ENCODE measurements at regions not wholly inside any gene's neighbourhood (a gene's known extent, or its start where the extent isn't known, plus 50 kb on each side); places are given as distances from the start of the nearest gene placed in this dataset.
A peak's percentile ranks its signal among the peaks of the same experiment; 100 is the strongest.

- no peak for DNase-seq (ENCODE audit: low read depth)
Measured at GRCh38 chr2:240355962-240356361, 79.5 kb upstream of the GPC1 start.

- no peak for DNase-seq (ENCODE audit: low read depth)
Measured at GRCh38 chr2:240356700-240357640, 78.5 kb upstream of the GPC1 start.

DNA sequence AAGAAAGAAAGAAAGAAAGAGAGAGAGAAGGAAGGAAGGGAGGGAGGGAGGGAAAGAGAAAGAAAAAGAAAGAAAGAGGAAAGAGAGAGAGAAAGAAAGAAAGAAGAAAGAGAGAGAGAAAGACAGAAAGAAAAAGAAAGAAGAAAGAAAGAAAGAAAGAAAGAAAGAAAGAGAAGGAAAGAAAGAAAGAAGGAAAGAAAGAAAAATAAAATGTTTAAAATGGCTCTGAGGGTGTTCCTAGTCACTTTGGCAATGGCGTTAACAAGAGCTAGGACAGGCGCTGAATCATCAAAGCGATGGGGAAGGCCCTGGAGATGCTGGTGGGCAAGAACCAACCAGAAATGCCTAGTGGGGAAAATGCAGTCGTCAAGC is 77.8 kb upstream of the GPC1 start:
- no peak for DNase-seq (ENCODE audit: low read depth)

DNA sequence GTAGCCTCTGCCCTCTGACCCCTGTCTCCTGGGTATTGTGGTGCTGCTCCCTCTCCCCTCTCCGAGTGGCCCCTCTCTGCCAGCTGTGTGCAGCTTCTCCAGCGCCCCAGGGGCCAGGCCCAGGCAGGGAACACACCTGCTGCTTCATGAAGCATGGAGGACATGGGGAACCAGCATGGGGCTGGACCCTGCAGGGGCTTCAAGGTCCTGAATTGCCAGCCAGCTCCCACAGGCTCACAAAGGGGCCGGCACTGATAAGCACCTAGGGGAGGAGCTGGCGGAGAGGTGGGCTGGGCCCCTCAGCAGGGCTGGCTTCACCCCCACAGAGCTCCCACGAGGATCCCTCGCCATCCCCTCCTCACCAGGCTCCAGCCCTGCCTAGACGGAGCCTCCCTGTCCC is 77.4 kb upstream of the GPC1 start:
- no peak for DNase-seq (ENCODE audit: low read depth)

DNA sequence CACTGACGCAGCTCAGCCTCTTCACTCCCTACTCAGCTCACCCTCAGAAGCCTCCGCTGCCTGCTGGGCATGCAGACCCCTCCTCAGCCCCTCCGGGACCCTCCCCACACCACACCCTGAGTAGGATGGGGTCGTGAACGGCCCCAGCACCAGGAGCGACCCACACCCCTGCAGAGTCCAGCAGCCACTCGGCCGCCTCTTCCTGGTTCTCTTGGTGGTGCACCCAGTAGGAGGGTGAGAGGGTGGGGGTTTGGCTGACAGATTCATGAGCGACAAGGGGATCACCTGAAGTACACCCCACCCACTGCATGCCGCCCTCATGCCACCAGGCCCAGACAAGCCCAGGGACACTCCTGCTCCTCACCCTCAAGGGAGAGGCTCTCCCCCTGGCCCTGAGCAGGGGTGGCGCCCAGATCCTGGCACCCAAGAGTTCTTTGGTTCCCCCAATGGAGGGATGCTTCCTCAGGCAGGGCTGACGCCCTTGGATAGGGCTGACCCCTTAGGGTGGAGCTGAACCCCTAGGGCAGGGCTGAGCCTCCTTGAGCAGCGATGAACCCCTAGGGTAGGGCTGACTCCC is 76.6 kb upstream of the GPC1 start:
- DNase-seq (ENCODE audit: low read depth) = no peak

GRCh38 chr2:240359695-240360094 is 75.8 kb upstream of the GPC1 start:
- no peak for DNase-seq (ENCODE audit: low read depth)

GRCh38 chr2:240360645-240361475 is 74.6 kb upstream of the GPC1 start:
- no peak for DNase-seq (ENCODE audit: low read depth)

- DNase-seq (ENCODE audit: low read depth) = no peak
Measured at GRCh38 chr2:240362216-240362755, 73.2 kb upstream of the GPC1 start.

DNA sequence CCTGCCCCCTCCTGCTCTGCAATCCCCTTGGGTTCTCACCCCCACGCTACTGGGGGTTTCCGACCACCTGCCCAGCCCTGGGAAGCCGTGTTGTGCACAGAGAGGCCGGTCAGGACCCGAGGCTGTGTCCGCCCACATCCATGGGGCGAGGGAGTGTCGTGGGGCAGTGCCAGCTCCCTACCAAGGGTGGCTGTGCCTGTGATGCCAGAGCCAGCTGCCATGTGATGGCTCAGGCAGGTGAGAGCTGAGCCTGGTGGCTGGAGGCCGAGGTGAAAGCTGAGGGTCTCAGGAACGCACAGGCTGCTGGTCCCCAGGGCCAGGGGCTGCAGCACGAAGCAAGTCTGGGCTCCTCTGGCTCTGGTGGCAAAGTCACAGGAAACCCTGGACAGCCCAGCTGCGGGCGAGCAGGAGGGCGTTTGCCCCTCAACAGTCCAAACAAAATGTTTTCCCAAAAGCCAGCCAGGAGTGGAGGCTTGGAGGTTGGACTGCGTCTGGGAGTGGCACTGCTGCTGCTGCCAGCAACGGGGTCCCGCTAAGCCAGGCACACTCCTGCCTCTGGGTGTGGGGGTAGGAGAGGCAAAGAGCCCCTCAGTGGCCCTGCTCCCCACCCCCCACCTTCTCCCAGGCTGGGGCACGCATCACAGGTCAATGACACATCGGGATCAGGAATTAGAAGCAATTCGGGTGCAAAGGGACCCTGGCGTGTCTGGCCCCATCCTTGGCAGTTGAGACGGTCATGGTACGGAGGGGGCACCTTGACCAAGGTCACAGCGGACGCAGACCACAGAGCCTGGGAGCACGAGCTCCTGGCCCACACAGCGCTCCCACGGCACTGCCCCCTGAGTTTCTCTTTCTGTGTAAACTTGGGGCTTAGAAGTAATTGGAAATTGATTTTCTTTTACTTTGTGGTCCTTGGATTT is 72.4 kb upstream of the GPC1 start:
- DNase-seq (ENCODE audit: low read depth) = no peak

GRCh38 chr2:240363746-240364581 is 71.5 kb upstream of the GPC1 start:
- DNase-seq (ENCODE audit: low read depth) = no peak

DNA sequence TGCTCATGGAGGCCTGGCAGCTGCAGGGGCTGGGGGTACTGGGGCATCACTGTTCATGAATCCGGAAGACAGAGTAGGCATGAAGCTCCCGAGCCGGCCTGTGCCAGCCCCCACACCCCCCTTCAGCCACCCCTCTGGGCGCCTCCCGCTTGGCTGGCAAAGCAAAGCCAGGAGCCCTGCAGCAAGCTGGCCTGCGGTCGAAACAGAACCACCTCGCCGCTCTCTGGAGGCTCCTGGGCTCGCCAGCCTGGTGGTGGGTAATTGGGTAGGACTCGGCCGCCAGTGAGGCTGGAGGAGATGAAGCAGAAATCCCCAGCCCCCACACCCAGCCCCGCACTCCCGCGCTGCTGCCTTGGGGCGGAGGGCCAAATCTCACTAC is 70.9 kb upstream of the GPC1 start:
- DNase-seq (ENCODE audit: low read depth) = no peak

GRCh38 chr2:240364961-240365775 is 70.3 kb upstream of the GPC1 start:
- DNase-seq (ENCODE audit: low read depth) = no peak

GRCh38 chr2:240365971-240366471 is 69.4 kb upstream of the GPC1 start:
- no peak for DNase-seq (ENCODE audit: low read depth)

DNA sequence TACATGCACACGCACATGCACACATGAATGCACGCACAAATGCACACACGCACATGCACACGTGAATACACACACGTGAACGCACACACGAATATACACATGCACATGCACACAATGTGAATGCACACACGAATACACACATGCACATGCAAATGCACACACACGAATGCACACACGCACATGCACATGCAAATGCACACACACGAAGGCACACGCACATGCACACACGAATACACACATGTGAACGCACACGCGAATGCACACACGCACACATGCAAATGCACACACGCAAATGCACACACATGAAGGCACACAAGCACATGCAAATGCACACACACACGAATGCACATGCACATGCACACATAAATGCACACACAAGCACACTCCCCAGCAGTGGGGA is 68.6 kb upstream of the GPC1 start:
- DNase-seq (ENCODE audit: low read depth) = no peak

- no peak for DNase-seq (ENCODE audit: low read depth)
Measured at GRCh38 chr2:240367721-240368120, 67.7 kb upstream of the GPC1 start.

DNA sequence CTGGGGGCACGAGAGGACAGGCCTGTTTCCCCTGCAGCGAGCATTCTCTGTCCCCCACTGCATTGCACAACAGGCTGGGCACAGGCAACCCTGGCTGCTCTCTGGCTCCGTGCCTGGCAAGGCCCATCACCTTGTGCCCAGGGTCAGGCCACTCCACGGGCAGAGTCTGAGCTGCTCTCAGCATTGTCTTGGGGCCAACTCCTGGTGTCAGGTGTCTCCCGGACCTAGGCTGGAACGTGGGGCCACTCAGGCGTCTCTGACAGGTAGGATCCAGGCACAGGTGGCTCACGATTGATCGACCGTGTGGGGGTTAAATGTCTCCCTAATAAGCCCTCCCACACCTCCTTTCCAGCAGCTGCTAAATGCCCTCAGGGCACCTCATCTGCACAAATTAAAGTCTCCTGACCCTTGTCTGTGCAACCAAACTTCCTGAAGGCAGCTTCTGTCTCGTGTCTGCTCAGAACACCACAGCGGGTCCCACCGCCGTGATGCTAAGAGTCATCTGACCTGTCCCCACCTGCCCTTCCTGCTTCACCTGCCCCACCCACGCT is 66.6 kb upstream of the GPC1 start:
- no peak for DNase-seq (ENCODE audit: low read depth)

- no peak for DNase-seq (ENCODE audit: low read depth)
Measured at GRCh38 chr2:240369335-240369734, 66.1 kb upstream of the GPC1 start.

DNA sequence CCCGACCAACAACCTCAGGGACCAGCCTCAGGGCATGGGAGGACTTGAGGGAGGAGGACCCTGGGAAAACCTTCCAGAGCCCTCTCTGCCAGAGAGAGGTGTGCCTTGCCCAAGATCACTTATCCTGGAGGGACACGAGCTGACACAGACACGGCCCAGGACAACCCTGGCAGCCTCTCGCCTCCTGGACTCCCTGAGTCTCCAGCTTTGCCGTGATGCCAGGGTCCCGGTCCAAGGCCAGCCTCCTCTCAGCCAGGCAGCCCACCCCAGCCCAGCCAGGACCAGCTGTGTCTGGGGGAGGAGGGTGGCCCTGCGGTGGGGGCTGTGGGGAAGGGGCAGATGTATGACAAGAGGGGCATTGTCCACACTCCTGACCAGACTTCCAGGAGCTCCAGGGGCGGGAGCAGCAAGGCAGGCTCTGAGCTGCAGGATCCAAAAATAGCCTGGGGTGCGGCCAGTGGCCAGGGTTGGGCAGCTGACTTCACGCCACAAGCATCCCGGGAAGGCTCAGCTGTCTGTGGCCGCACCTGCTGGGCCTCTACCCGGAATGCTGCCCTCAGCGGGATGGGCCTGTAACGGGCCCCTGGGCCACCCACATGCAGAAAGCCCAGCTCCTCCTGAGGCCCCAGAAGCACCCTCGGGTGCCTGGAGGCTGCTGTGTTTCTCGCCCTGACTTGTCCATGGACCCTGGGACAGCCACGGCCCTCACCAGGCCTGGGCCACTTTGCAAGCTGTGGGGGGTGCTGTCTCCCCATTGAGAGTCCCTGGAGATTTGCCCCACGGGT is 65.5 kb upstream of the GPC1 start:
- DNase-seq (ENCODE audit: low read depth) = peak; percentile 94
